GM19023 (cell line): ENCODE measurements at regions not wholly inside any gene's neighbourhood (a gene's known extent, or its start where the extent isn't known, plus 50 kb on each side); places are given as distances from the start of the nearest gene placed in this dataset.
"Not testable (repeated sequence)": the region's sequence is repeated elsewhere in the genome, so short reads cannot be mapped to it uniquely, and the experiment has no call there.

Experiments used
- ATAC-seq: cut with Tn5 transposase; IDR thresholded peaks from one replicate; pipeline ENCODE4 v1.9.1; 2021; ENCODE audit warnings: mild to moderate bottlenecking, moderate library complexity; ENCODE audit not compliant: unreplicated experiment

GRCh38 chr20:50355590-50356524 lies 154.3 kb upstream of the PTPN1 start:
- ATAC-seq, result no peak

- ATAC-seq, result no peak
These were observed 153.7 kb upstream of the PTPN1 start for GRCh38 chr20:50356525-50356885.

GRCh38 chr20:50356962-50357782 lies 153.0 kb upstream of the PTPN1 start:
- ATAC-seq, result no peak

- ATAC-seq, result no peak
These were observed 152.4 kb upstream of the PTPN1 start for GRCh38 chr20:50357783-50358161.

- no peak for ATAC-seq
These were observed 152.0 kb upstream of the PTPN1 start for GRCh38 chr20:50358166-50358565.

- no peak for ATAC-seq
These were observed 151.2 kb upstream of the PTPN1 start for GRCh38 chr20:50358971-50359370.

- ATAC-seq, result no peak
These were observed 150.5 kb upstream of the PTPN1 start for GRCh38 chr20:50359607-50360217.

- no peak for ATAC-seq
These were observed 149.9 kb upstream of the PTPN1 start for GRCh38 chr20:50360218-50360672.

GRCh38 chr20:50360921-50361320 lies 149.3 kb upstream of the PTPN1 start:
- no peak for ATAC-seq

GRCh38 chr20:50362177-50362576 lies 148.0 kb upstream of the PTPN1 start:
- not testable (repeated sequence) for ATAC-seq

- ATAC-seq, result no peak
These were observed 147.2 kb upstream of the PTPN1 start for GRCh38 chr20:50363027-50363426.

GRCh38 chr20:50363479-50363878 lies 146.7 kb upstream of the PTPN1 start:
- ATAC-seq, result no peak

GRCh38 chr20:50364542-50364941 lies 145.6 kb upstream of the PTPN1 start:
- ATAC-seq, result no peak

GRCh38 chr20:50366270-50367103 lies 143.7 kb upstream of the PTPN1 start:
- ATAC-seq, result no peak

- ATAC-seq, result no peak
These were observed 143.0 kb upstream of the PTPN1 start for GRCh38 chr20:50367104-50367674.

GRCh38 chr20:50367739-50368375 lies 142.3 kb upstream of the PTPN1 start:
- no peak for ATAC-seq

- no peak for ATAC-seq
These were observed 141.8 kb upstream of the PTPN1 start for GRCh38 chr20:50368386-50368785.

- ATAC-seq, result no peak
These were observed 141.4 kb upstream of the PTPN1 start for GRCh38 chr20:50368813-50369224.

GRCh38 chr20:50369225-50370035 lies 140.8 kb upstream of the PTPN1 start:
- no peak for ATAC-seq
